Calu3 (cell line): ENCODE measurements at regions not wholly inside any gene's neighbourhood (a gene's known extent, or its start where the extent isn't known, plus 50 kb on each side); places are given as distances from the start of the nearest gene placed in this dataset.

Experiments
- BruUV-seq: library from RNA; stranded (reverse); fragments of 400-500 nt; replicated peaks from 2 replicates; lab custom pipeline; 2021; lab: Mats Ljungman, UMichigan
- CTCF ChIA-PET: fragments of 300-600 bp; sonication (Branson Sonifier 250); formaldehyde crosslinking; loops from one replicate; lab custom pipeline; 2022; ENCODE audit warnings: antibody characterized with exemption; lab: Charles Lee
- DNase-seq: peaks from one replicate; pipeline ENCODE4 v3.0.0; 2022
- H3K27ac Mint-ChIP-seq: one replicate; pipeline ENCODE4 v1.8.0; 2022; ENCODE audit warnings: mixed read lengths; ENCODE audit not compliant: unreplicated experiment
- H3K27me3 Mint-ChIP-seq: one replicate; pipeline ENCODE4 v1.8.0; 2022; ENCODE audit warnings: mixed read lengths; ENCODE audit not compliant: unreplicated experiment
- H3K36me3 Mint-ChIP-seq: one replicate; pipeline ENCODE4 v1.8.0; 2022; ENCODE audit warnings: mild to moderate bottlenecking, moderate library complexity, mixed read lengths; ENCODE audit not compliant: insufficient read depth, unreplicated experiment
- H3K4me1 Mint-ChIP-seq: one replicate; pipeline ENCODE4 v1.8.0; 2022; ENCODE audit warnings: mild to moderate bottlenecking, low read depth, mixed read lengths; ENCODE audit not compliant: unreplicated experiment
- H3K4me3 Mint-ChIP-seq: one replicate; pipeline ENCODE4 v1.8.0; 2022; ENCODE audit warnings: mild to moderate bottlenecking, low read depth, moderate library complexity, mixed read lengths; ENCODE audit not compliant: unreplicated experiment
- H3K9me3 Mint-ChIP-seq: one replicate; pipeline ENCODE4 v1.8.0; 2022; ENCODE audit warnings: low read depth, mixed read lengths; ENCODE audit not compliant: unreplicated experiment
- CTCF ChIP-seq: fragments of 200-600 bp; IDR thresholded peaks from one replicate; pipeline ENCODE4 v1.8.0; 2022; ENCODE audit warnings: antibody characterized with exemption; ENCODE audit not compliant: unreplicated experiment
- intact Hi-C: fragments of 100-400 bp; cut with micrococcal nuclease; formaldehyde crosslinking; loops from one replicate; pipeline ENCODE4 v1.10.0; 2022; ENCODE audit not compliant: unreplicated experiment

GRCh38 chr2:65558743-65559142 is 126.3 kb upstream of the SPRED2 start:
- Mint-ChIP-seq H3K4me1 (peaks cover 16% of the 10 kb centered on the region), H3K4me3 (no peak overlapping the region), H3K9me3 (no peaks in the 10 kb centered on the region), H3K36me3 (no peaks in the 10 kb centered on the region), H3K27me3 (peaks cover 18% of the 10 kb centered on the region), H3K27ac (no peak overlapping the region)
- no peak for DNase-seq
- CTCF ChIA-PET: no interaction called here
- no peak for TF ChIP-seq CTCF
- BruUV-seq: no TSS peak
- intact Hi-C loops: no loop called here

- Mint-ChIP-seq H3K27me3 (peaks cover 18% of the 10 kb centered on the region), H3K36me3 (peaks cover 5% of the 10 kb centered on the region), H3K27ac (no peak overlapping the region), H3K9me3 (no peaks in the 10 kb centered on the region), H3K4me3 (no peak overlapping the region), H3K4me1 (peaks cover 24% of the 10 kb centered on the region)
- no TSS peak for BruUV-seq
- intact Hi-C loops: no loop called here
- no peak for DNase-seq
- CTCF ChIA-PET: interaction anchor here (0.7 kb wide), 1 partner anchor 238 kb away, joined by 4 read pairs; no protein-coding TSS in a partner anchor
- TF ChIP-seq CTCF: no peak
These were observed 125.5 kb upstream of the SPRED2 start for GRCh38 chr2:65557616-65558573.

GRCh38 chr2:65554765-65555591 is 122.6 kb upstream of the SPRED2 start:
- no peak overlapping the region for H3K27ac Mint-ChIP-seq
- H3K9me3 Mint-ChIP-seq: no peaks in the 10 kb centered on the region
- no TSS peak for BruUV-seq
- H3K36me3 Mint-ChIP-seq: peaks cover 10% of the 10 kb centered on the region
- H3K4me3 Mint-ChIP-seq: no peak overlapping the region
- intact Hi-C loops: no loop called here
- CTCF ChIA-PET: interaction anchor here (0.7 to 1.3 kb wide), 2 partner anchors 290 to 993 kb away, joined by 3 read pairs; no protein-coding TSS in a partner anchor
- peaks cover 24% of the 10 kb centered on the region for H3K4me1 Mint-ChIP-seq
- peaks cover 18% of the 10 kb centered on the region for H3K27me3 Mint-ChIP-seq
- no peak for TF ChIP-seq CTCF
- DNase-seq: no peak

- BruUV-seq: no TSS peak
- Mint-ChIP-seq H3K4me3 (peak overlapping the region; percentile 59), H3K4me1 (peaks cover 24% of the 10 kb centered on the region), H3K27ac (peak overlapping the region; percentile 21), H3K27me3 (peaks cover 18% of the 10 kb centered on the region), H3K9me3 (no peaks in the 10 kb centered on the region), H3K36me3 (peaks cover 10% of the 10 kb centered on the region)
- intact Hi-C loops: loop anchor here (1.0 to 2.0 kb wide), 3 partner anchors 123 to 288 kb away; no protein-coding TSS in a partner anchor
- CTCF ChIA-PET: interaction anchor here (1.3 to 2.5 kb wide), 3 partner anchors 170 to 289 kb away, joined by 3 to 10 read pairs (median 6); no protein-coding TSS in a partner anchor
- no peak for TF ChIP-seq CTCF
- no peak for DNase-seq
These were observed 121.2 kb upstream of the SPRED2 start for GRCh38 chr2:65553504-65554074.
